Cardiac fibroblast (primary cell): ENCODE measurements at regions not wholly inside any gene's neighbourhood (a gene's known extent, or its start where the extent isn't known, plus 50 kb on each side); places are given as distances from the start of the nearest gene placed in this dataset.
"Not testable (repeated sequence)": the region's sequence is repeated elsewhere in the genome, so short reads cannot be mapped to it uniquely, and the experiment has no call there.

Experiments used
- DNase-seq, 2 donors: peaks; one replicate each; pipeline versions ENCODE4 v3.0.0 to v3.0.0-alpha.2; 2010; ENCODE audit warnings: low read depth in 2 of 2
- H3K4me3 ChIP-seq, 2 donors: replicated peaks in 1 of 2; 1 replicate in 1 of 2; 2 replicates in 1 of 2; pipeline ENCODE4 v1.5.1; 2011; ENCODE audit warnings: low read depth in 2 of 2, low read length in 2 of 2, mild to moderate bottlenecking in 2 of 2, moderate library complexity in 1 of 2
- CTCF ChIP-seq: IDR thresholded peaks from one replicate; pipeline ENCODE4 v1.5.1; 2011; ENCODE audit warnings: low read depth, mild to moderate bottlenecking, low read length, inconsistent platforms

DNA sequence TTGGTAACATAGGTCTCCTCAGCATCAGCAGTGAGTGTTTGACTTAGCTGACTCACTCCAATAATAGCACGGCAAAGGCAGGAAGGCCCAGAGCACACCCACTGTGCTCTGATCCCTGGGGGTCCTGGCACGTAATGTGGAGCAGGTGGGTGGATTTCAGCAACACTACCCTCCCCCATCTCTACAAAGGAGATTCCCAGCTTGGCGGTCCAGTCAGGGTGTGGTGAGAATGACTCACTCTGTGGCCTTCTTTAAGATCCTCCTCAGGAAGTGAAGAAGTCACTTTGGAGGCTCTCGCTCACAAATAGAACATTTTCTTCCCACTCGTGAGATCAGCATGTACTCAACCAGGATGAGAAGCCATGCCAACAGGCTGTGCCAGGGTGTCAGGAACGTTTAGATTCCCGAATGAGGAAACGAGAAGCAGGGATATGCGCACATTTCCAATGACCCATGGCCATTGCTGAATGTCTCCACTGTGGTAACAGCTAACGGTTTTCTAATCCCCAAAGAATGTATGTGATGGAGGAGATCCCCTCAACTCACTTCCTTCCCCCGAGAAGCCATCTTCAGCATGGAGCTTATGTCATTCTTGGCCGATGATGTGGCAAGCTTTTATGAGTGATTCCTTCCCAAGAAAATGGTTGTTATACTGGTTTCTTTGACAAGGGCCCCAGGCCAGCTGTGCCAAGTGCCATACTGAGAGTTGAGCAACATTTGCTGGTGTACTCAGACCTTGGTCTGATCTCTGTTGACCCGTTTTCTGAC, 365.2 kb downstream of the C16orf95 start:
- no peak for TF ChIP-seq CTCF
- DNase-seq = peak; percentile 91 to 100
- H3K4me3 ChIP-seq = no peak overlapping the region

DNA sequence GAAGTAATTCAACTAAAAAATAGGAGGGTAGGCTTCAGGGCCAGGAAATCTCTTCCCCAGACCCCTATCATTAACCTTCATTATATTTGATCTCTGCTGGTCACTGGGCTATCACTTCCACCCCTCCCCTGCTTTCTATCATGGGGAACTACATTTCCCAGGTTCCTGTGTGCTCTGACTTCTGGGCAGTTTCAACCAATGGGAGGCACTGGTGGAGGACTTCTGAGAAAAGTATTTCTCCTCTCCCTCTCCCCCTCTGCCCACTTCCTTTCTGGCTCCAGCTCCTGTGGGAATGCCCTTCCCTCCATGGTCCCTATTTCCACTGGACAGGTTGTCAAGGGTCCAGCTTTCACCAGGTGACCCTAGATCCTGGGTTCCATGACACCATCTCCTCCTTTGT, 364.4 kb downstream of the C16orf95 start:
- no peak for TF ChIP-seq CTCF
- no peak overlapping the region for H3K4me3 ChIP-seq

DNA sequence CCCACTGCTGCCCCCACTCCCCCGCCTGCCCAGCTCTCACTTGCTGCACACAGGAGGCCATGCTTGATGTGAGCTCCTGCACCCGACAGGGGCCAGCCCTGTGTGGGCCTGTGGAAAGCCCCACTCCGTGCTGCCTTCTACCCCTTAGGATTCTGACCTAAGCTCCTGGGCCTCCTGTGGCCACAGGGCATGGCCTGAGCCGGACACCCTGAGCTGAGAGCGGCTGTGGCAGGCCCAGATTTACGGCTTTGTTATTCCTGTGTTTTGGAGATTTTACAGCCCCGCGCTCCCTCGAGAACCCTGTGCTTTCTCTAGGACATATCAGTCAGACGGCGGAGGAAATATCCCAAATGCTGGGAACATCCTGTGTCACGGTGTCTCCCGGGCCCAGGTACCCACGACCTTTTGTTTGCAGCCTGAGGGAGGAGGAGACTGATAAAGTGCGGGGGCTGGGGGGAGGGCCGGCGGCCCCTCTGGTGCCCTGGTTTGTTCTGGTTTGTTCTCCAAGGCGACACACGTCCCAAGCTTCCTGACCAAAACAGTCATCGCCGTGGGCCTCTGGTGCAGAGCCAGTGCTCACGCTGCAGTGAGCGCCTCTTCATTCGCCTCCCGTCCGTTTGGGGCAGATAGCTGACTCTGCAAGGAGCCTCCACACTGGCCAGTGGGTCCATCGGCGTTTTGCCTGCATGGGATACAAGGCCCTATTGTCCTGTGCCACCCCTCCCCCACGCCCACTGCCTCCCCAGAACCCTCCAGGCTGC, 363.4 kb downstream of the C16orf95 start:
- no peak for DNase-seq
- H3K4me3 ChIP-seq = no peak overlapping the region
- no peak for TF ChIP-seq CTCF

More for the DNA sequence above, 364.4 kb downstream of the C16orf95 start:
- peak in 1 of 2 donors; percentile 61 for DNase-seq

DNA sequence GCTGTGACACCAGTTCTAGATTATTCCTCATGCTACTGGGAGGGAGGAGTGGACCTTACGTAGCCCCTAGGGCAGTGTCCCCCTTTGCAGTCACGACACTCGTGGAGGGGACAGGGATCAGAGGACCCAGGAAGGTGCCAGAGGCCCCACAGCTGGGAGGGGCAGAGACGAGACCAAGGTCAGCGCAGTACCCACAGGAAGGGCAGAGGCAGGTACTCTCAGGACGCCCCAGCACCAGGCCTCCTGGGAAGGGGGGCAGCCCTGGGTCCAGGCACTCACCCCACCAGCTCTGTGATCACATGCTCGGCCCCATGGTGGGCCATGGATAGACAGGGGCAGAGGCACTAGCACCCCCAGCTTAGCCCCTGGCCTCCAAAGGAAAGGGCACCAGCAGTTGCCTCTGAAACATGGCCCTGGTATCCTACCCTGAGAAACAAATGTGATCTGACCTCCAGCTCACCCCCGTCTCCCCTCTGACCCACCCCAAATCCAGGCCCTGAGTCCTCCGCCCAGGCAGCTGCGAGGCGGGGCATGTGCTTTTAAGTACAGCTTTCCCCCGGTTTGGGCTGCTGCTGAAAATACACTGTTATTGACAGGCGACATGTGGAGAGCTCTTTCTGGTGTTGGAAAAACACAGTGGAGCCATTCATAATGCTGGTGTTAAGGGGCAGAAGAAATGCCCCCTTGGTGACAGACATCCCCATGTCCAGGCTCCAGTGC, 361.9 kb downstream of the C16orf95 start:
- H3K4me3 ChIP-seq = no peak overlapping the region
- no peak for DNase-seq
- TF ChIP-seq CTCF = no peak

GRCh38 chr16:86956437-86956836, 360.8 kb downstream of the C16orf95 start:
- DNase-seq = no peak
- no peak for TF ChIP-seq CTCF
- H3K4me3 ChIP-seq = no peak overlapping the region

- not testable (repeated sequence) for DNase-seq, H3K4me3 ChIP-seq
Observed at GRCh38 chr16:86957662-86958198, 359.5 kb downstream of the C16orf95 start.

GRCh38 chr16:86958423-86958822, 358.8 kb downstream of the C16orf95 start:
- TF ChIP-seq CTCF = no peak
- no peak for DNase-seq
- no peak overlapping the region for H3K4me3 ChIP-seq
